IMR-90 (cell line): ENCODE measurements at regions not wholly inside any gene's neighbourhood (a gene's known extent, or its start where the extent isn't known, plus 50 kb on each side); places are given as distances from the start of the nearest gene placed in this dataset.

ENCODE experiments used
- ATAC-seq: fragments of 200-7000 bp; cut with Tn5 transposase; 2 replicates; pipeline ENCODE4 v1.9.1; 2020; ENCODE audit warnings: low read depth, mild to moderate bottlenecking, moderate library complexity
- BruUV-seq: library from RNA; stranded (reverse); fragments of 400-500 nt; replicated peaks from 2 replicates; lab custom pipeline; 2021; lab: Mats Ljungman, UMichigan
- CTCF ChIA-PET: fragments of 300-600 bp; formaldehyde crosslinking; extraction: SDS; loops from one replicate; lab custom pipeline; 2021; ENCODE audit warnings: antibody characterized with exemption; lab: Yijun Ruan, JAX
- POLR2A ChIA-PET: fragments of 300-600 bp; sonication (Branson Sonifier 250); formaldehyde crosslinking; loops from one replicate; lab custom pipeline; 2022; ENCODE audit warnings: antibody characterized with exemption; ENCODE audit not compliant: unreplicated experiment; lab: Charles Lee
- DNase-seq: peaks from one replicate; pipeline ENCODE4 v3.0.0; 2013
- H2AFZ ChIP-seq: replicated peaks from 2 replicates; pipeline ENCODE3; 2013; ENCODE audit warnings: low read length, mild to moderate bottlenecking; ENCODE audit not compliant: poor library complexity
- H2AK5ac ChIP-seq: 2 replicates; pipeline ENCODE4 v1.6.1; 2013; ENCODE audit warnings: low read depth, low read length, inconsistent platforms
- H2AK9ac ChIP-seq: replicated peaks from 2 replicates; pipeline ENCODE3; 2013; ENCODE audit warnings: mild to moderate bottlenecking, low read depth, low read length, moderate library complexity; ENCODE audit not compliant: poor library complexity
- H2BK120ac ChIP-seq: 2 replicates; pipeline ENCODE4 v1.6.1; 2013; ENCODE audit warnings: low read depth, low read length, inconsistent platforms
- H2BK15ac ChIP-seq: 3 replicates; pipeline ENCODE4 v1.6.1; 2013; ENCODE audit warnings: low read depth, low read length, inconsistent platforms
- H2BK20ac ChIP-seq: 2 replicates; pipeline ENCODE4 v1.6.1; 2013; ENCODE audit warnings: low read depth, mild to moderate bottlenecking, inconsistent platforms, low read length, moderate library complexity
- H2BK5ac ChIP-seq: 2 replicates; pipeline ENCODE4 v1.6.1; 2013; ENCODE audit warnings: mild to moderate bottlenecking, low read depth, low read length, inconsistent platforms; ENCODE audit not compliant: poor library complexity, severe bottlenecking
- H3K14ac ChIP-seq: replicated peaks from 2 replicates; pipeline ENCODE4 v1.6.1; 2013; ENCODE audit warnings: low read depth, low read length, inconsistent platforms
- H3K18ac ChIP-seq: 2 replicates; pipeline ENCODE4 v1.6.1; 2013; ENCODE audit warnings: low read depth, low read length, control low read depth
- H3K23ac ChIP-seq: 2 replicates; pipeline ENCODE4 v1.6.1; 2013; ENCODE audit warnings: low read depth, low read length, inconsistent platforms
- H3K27ac ChIP-seq: 2 replicates; pipeline ENCODE4 v1.5.1; 2013; ENCODE audit warnings: mild to moderate bottlenecking, control low read depth, low read length; ENCODE audit not compliant: insufficient read depth
- H3K27me3 ChIP-seq: 2 replicates; pipeline ENCODE4 v1.6.1; 2013; ENCODE audit warnings: low read length; ENCODE audit not compliant: control insufficient read depth, insufficient read depth
- H3K36me3 ChIP-seq: 2 replicates; pipeline ENCODE4 v1.6.1; 2013; ENCODE audit warnings: low read length, mixed read lengths; ENCODE audit not compliant: control insufficient read depth, insufficient read depth
- H3K4ac ChIP-seq: 2 replicates; pipeline ENCODE4 v1.6.1; 2013; ENCODE audit warnings: low read depth, low read length, inconsistent platforms
- H3K4me1 ChIP-seq: 2 replicates; pipeline ENCODE4 v1.6.1; 2013; ENCODE audit warnings: low read length, mixed read lengths; ENCODE audit not compliant: control insufficient read depth, insufficient read depth
- H3K4me2 ChIP-seq: 2 replicates; pipeline ENCODE4 v1.6.1; 2013; ENCODE audit warnings: low read depth, mild to moderate bottlenecking, control low read depth, low read length, moderate library complexity
- H3K4me3 ChIP-seq: 2 replicates; pipeline ENCODE4 v1.5.1; 2013; ENCODE audit warnings: low read depth, mild to moderate bottlenecking, control low read depth, low read length, moderate library complexity; ENCODE audit not compliant: insufficient read depth
- H3K56ac ChIP-seq: 2 replicates; pipeline ENCODE4 v1.6.1; 2013; ENCODE audit warnings: low read length, inconsistent platforms; ENCODE audit not compliant: insufficient read depth; ENCODE audit errors: extremely low read depth
- H3K79me1 ChIP-seq, 2 experiments: 2 replicates each; pipeline ENCODE4 v1.6.1; 2013; ENCODE audit warnings: low read length in 2 of 2, inconsistent platforms in 1 of 2, low read depth in 1 of 2
- H3K9ac ChIP-seq: 2 replicates; pipeline ENCODE4 v1.6.1; 2013; ENCODE audit warnings: low read depth, low read length, control low read depth
- H3K9me1 ChIP-seq: 2 replicates; pipeline ENCODE4 v1.6.1; 2013; ENCODE audit warnings: low read length, inconsistent platforms; ENCODE audit not compliant: insufficient read depth
- H3K9me3 ChIP-seq: 2 replicates; pipeline ENCODE4 v1.6.1; 2013; ENCODE audit warnings: low read length; ENCODE audit not compliant: control insufficient read depth, insufficient read depth
- H4K20me1 ChIP-seq: 2 replicates; pipeline ENCODE4 v1.6.1; 2013; ENCODE audit warnings: low read length, inconsistent platforms; ENCODE audit not compliant: insufficient read depth
- H4K5ac ChIP-seq: 2 replicates; pipeline ENCODE4 v1.6.1; 2013; ENCODE audit warnings: mild to moderate bottlenecking, low read depth, low read length, control low read depth
- H4K8ac ChIP-seq, 2 experiments: 2 replicates each; pipeline ENCODE4 v1.6.1; 2013; ENCODE audit warnings: low read depth in 2 of 2, low read length in 2 of 2, control low read depth in 1 of 2, inconsistent platforms in 1 of 2
- H4K91ac ChIP-seq: 2 replicates; pipeline ENCODE4 v1.6.1; 2013; ENCODE audit warnings: low read depth, low read length, inconsistent platforms; ENCODE audit not compliant: insufficient read depth
- BHLHE40 ChIP-seq: fragments of 150-350 bp; IDR thresholded peaks from 2 replicates; pipeline ENCODE4 v1.6.1; 2016; ENCODE audit warnings: mild to moderate bottlenecking, low read depth, low read length
- CHD1 ChIP-seq: IDR thresholded peaks from 2 replicates; pipeline ENCODE4 v1.6.1; 2012; ENCODE audit warnings: low read depth, low read length, improper control_type of control experiment
- CTCF ChIP-seq: conservative IDR thresholded peaks from 2 replicates; pipeline ENCODE4 v1.5.1; 2012; ENCODE audit warnings: mild to moderate bottlenecking, low read depth, low read length, improper control_type of control experiment
- FOS ChIP-seq: fragments of 150-350 bp; IDR thresholded peaks from 2 replicates; pipeline ENCODE4 v1.6.1; 2016; ENCODE audit warnings: low read depth, low read length
- MAFK ChIP-seq: IDR thresholded peaks from 2 replicates; pipeline ENCODE4 v1.6.1; 2012; ENCODE audit warnings: low read depth, low read length, improper control_type of control experiment
- MAZ ChIP-seq: IDR thresholded peaks from 2 replicates; pipeline ENCODE4 v1.6.1; 2012; ENCODE audit warnings: low read depth, mild to moderate bottlenecking, low read length, improper control_type of control experiment, moderate library complexity, borderline replicate concordance
- MXI1 ChIP-seq: IDR thresholded peaks from 2 replicates; pipeline ENCODE4 v1.6.1; 2012; ENCODE audit warnings: low read depth, mild to moderate bottlenecking, low read length, moderate library complexity, borderline replicate concordance
- NFE2L2 ChIP-seq: fragments of 150-350 bp; IDR thresholded peaks from 2 replicates; pipeline ENCODE4 v1.6.1; 2016; ENCODE audit warnings: low read depth, mild to moderate bottlenecking, low read length
- POLR2A ChIP-seq: IDR thresholded peaks from 2 replicates; pipeline ENCODE4 v1.6.1; 2012; ENCODE audit warnings: mild to moderate bottlenecking, low read depth, low read length
- RCOR1 ChIP-seq: IDR thresholded peaks from 2 replicates; pipeline ENCODE4 v1.6.1; 2012; ENCODE audit warnings: mild to moderate bottlenecking, low read length, improper control_type of control experiment; ENCODE audit not compliant: insufficient replicate concordance
- RFX5 ChIP-seq: IDR thresholded peaks from 2 replicates; pipeline ENCODE4 v1.8.0; 2012; ENCODE audit warnings: low read depth, mild to moderate bottlenecking, low read length, moderate library complexity
- SMC3 ChIP-seq: fragments of 150-350 bp; IDR thresholded peaks from 2 replicates; pipeline ENCODE4 v1.6.1; 2016; ENCODE audit warnings: low read depth, mild to moderate bottlenecking, antibody characterized with exemption, low read length, moderate library complexity
- USF2 ChIP-seq: fragments of 150-350 bp; IDR thresholded peaks from 2 replicates; pipeline ENCODE4 v1.6.1; 2017; ENCODE audit warnings: mild to moderate bottlenecking, antibody characterized with exemption, low read length, low read depth
- WGBS, 2 experiments: methylation state at CpG; one replicate each; pipeline versions ENCODE4 v1.1.5 to v1.1.7; 2013; ENCODE audit warnings: missing lambda C conversion rate in 2 of 2; ENCODE audit not compliant: insufficient read length in 1 of 2; ENCODE audit errors: extremely low coverage in 2 of 2; 5-methylcytosine and 5-hydroxymethylcytosine counted together
- dilution Hi-C: fragments of 300-500 bp; cut with HindIII; formaldehyde crosslinking; loops from one replicate; pipeline ENCODE4 v1.14.3; 2018; ENCODE audit warnings: low sequenced_read_pairs; ENCODE audit not compliant: unreplicated experiment
- in situ Hi-C: fragments of 300-500 bp; cut with MboI; formaldehyde crosslinking; loops from 3 replicates; pipeline ENCODE4 v1.14.3; 2019; ENCODE audit warnings: low sequenced_read_pairs, inconsistent platforms, mixed read lengths
- intact Hi-C: fragments of 100-400 bp; cut with micrococcal nuclease; formaldehyde crosslinking; loops from 2 replicates; pipeline ENCODE4 v1.10.0; 2022

- H4K8ac ChIP-seq = no peak overlapping the region
- no peak overlapping the region for H4K5ac ChIP-seq
- no peak overlapping the region for H2BK20ac ChIP-seq
- no peak for TF ChIP-seq MAZ
- TF ChIP-seq POLR2A = no peak
- TF ChIP-seq CTCF = no peak
- TF ChIP-seq RCOR1 = no peak
- no peak for TF ChIP-seq SMC3
- no peak for TF ChIP-seq FOS
- TF ChIP-seq MAFK = no peak
- no peak for TF ChIP-seq CHD1
- TF ChIP-seq BHLHE40 = no peak
- TF ChIP-seq NFE2L2 = no peak
- no peak for TF ChIP-seq MXI1
- no peak for TF ChIP-seq RFX5
- no peak for TF ChIP-seq USF2
- H3K23ac ChIP-seq = no peak overlapping the region
- no peaks in the 10 kb centered on the region for H3K9me3 ChIP-seq
- WGBS, 2 experiments = 100% methylated on average over 3 of the region's 12 CpGs; no CpG with 5 or more reads in 1 of the 2 experiments
- in situ Hi-C loops = loop anchor here (10.0 kb wide), 1 partner anchor 551 kb away; the partner anchor contains the start of gene TRIB2
- no peak overlapping the region for H2BK5ac ChIP-seq
- H3K14ac ChIP-seq = no peak overlapping the region
- H3K18ac ChIP-seq = no peak overlapping the region
- DNase-seq (no peak), ATAC-seq (no peak)
- intact Hi-C loops = no loop called here
- H3K79me1 ChIP-seq = no peaks in the 10 kb centered on the region
- no peaks in the 10 kb centered on the region for H3K36me3 ChIP-seq
- H4K91ac ChIP-seq = no peak overlapping the region
- dilution Hi-C loops = no loop called here
- H2AK9ac ChIP-seq = no peak overlapping the region
- no TSS peak for BruUV-seq
- no peak overlapping the region for H3K4ac ChIP-seq
- no peak overlapping the region for H3K4me3 ChIP-seq
- ChIA-PET POLR2A (no interaction called here), CTCF (no interaction called here)
- no peak overlapping the region for H3K4me2 ChIP-seq
- no peak overlapping the region for H2AFZ ChIP-seq
- peaks cover 3% of the 10 kb centered on the region; the same call in 1 of the 2 replicates for H3K4me1 ChIP-seq
- H3K9me1 ChIP-seq = no peaks in the 10 kb centered on the region
- H3K56ac ChIP-seq = no peak overlapping the region
- no peak overlapping the region for H2BK15ac ChIP-seq
- no peak overlapping the region for H3K9ac ChIP-seq
- H2AK5ac ChIP-seq = no peak overlapping the region; the same call in 1 of the 2 replicates
- no peak overlapping the region for H2BK120ac ChIP-seq
- no peaks in the 10 kb centered on the region for H4K20me1 ChIP-seq
- H3K27me3 ChIP-seq = no peaks in the 10 kb centered on the region
- no peak overlapping the region for H3K27ac ChIP-seq
These were observed 417.4 kb downstream of the LPIN1 start for GRCh38 chr2:12163866-12164265.
